ENCODE measurements at regions not wholly inside any gene's neighbourhood (a gene's known extent, or its start where the extent isn't known, plus 50 kb on each side); places are given as distances from the start of the nearest gene placed in this dataset.

DNA sequence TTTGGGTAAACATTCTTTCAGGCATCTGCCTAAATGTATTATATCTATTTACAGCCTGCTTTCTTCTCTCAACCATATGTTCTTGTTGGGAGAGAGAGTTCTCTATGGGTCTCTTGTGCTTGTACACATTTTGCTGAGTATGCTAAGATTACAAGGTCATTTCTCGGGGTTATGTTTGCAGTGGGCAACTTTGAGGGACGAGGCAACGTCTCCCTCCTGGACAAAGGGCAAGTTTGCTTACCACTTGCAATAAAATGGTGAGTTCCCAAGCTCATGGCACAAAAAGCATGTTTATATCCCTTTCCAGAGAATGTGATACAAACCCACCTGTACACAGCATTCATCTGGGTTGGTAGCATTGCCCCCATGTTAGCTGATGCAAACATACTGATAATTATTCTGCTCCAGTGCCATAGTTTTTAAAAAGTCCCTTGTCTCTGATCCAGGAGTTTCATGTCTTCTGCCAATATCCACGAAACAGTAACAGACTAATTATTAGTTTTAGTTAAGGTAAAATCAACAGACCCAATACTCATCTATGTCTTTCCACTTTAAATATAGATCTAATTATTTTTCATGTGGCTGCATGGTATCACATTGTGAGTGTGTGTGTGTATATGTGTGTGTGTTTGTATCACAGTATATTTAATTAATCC, 84.2 kb upstream of the MAPK4 start:
- TF ChIP-seq, protein P1, sequence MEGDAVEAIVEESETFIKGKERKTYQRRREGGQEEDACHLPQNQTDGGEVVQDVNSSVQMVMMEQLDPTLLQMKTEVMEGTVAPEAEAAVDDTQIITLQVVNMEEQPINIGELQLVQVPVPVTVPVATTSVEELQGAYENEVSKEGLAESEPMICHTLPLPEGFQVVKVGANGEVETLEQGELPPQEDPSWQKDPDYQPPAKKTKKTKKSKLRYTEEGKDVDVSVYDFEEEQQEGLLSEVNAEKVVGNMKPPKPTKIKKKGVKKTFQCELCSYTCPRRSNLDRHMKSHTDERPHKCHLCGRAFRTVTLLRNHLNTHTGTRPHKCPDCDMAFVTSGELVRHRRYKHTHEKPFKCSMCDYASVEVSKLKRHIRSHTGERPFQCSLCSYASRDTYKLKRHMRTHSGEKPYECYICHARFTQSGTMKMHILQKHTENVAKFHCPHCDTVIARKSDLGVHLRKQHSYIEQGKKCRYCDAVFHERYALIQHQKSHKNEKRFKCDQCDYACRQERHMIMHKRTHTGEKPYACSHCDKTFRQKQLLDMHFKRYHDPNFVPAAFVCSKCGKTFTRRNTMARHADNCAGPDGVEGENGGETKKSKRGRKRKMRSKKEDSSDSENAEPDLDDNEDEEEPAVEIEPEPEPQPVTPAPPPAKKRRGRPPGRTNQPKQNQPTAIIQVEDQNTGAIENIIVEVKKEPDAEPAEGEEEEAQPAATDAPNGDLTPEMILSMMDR (IDR thresholded peaks at IDR 0.05): no peak
- TF ChIP-seq POLR2A (IDR thresholded peaks at IDR 0.05): no peak

Data from testis (tissue), 2 donors.